Posterior cingulate gyrus (tissue), 11 donors: ENCODE measurements at regions not wholly inside any gene's neighbourhood (a gene's known extent, or its start where the extent isn't known, plus 50 kb on each side); places are given as distances from the start of the nearest gene placed in this dataset.
"Not testable (repeated sequence)": the region's sequence is repeated elsewhere in the genome, so short reads cannot be mapped to it uniquely, and the experiment has no call there.

ENCODE experiments used
- DNase-seq, 10 donors: peaks; one replicate each; pipeline versions ENCODE4 v3.0.0 to v3.0.0-alpha.2; 2020 to 2021; ENCODE audit warnings: mixed read lengths in 3 of 10
- intact Hi-C: fragments of 100-400 bp; cut with DNase I; formaldehyde crosslinking; loops from one replicate; pipeline ENCODE4 v1.15.1; 2023

DNA sequence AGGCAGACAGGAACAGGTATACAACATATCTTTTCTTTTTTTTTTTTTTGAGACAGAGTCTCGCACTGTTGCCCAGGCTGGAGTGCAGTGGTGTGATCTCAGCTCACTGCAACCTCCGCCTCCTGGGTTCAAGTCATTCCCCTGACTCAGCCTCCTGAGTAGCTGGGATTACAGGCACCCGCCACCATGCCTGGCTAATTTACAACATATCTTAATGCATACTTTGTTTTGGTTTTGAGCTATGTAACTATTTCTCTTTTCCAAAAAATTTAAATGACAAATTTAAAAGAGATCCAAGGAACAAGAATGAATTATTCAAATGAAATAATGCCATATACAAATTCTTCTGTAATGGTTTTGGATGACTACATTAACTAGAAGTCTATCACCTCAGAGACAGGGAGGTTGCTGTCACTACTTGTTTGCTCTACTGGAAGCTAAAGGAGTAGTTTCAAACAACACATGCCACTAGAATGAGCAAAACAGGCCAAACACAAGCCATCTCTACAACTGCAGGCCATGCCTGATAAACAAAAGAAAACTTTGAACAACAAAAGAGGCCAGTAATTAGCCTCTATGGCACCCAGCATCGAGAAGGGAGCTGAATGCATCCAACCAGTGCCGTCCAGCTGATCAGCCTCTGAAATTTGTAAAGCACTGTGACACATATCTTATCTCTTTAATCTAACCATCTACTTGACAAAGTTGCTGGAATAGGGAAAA, 133.6 kb upstream of the VOPP1 start:
- DNase-seq, intact Hi-C loops: not testable (repeated sequence)

DNA sequence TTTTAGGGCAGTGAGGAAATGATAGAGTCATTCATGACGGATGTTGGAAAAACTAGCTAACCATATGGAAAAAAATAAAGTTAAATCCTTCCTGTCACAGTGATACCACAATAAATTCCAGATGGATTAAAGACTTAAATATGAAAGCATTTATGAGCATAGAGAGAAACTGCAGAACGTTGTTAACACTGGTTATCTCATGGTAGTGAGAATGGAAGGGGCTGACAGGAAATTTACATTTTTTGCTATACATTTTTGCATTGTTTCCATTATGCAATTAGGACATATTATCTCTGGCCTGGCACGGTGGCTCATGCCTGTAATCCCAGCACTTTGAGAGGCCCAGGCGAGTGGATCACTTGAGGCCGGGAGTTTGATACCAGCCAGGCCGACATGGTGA, 130.5 kb upstream of the VOPP1 start:
- not testable (repeated sequence) for DNase-seq

DNA sequence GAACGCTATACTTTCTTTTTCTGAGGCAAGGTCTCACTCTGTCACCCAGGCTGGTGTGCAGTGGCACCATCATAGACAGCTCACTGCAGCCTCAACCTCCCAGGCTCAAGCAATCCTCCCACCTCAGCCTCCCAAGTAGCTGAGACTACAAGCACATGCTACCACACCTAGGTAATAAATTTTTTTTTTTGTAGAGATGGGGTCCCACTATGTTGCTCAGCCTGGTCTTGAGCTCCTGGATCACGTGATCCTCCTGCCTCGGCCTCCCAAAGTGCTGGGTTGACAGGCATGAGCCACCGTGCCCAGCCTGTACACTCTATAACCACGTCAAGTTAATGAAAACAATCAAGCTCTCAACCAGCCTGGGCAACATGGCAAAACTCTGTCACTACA, 127.1 kb upstream of the VOPP1 start:
- DNase-seq, intact Hi-C loops: not testable (repeated sequence)

More for the DNA sequence above, 130.5 kb upstream of the VOPP1 start:
- intact Hi-C loops: not testable (repeated sequence)

- intact Hi-C loops, DNase-seq: not testable (repeated sequence)
These were observed 126.5 kb upstream of the VOPP1 start for GRCh38 chr7:55698607-55699449.

DNA sequence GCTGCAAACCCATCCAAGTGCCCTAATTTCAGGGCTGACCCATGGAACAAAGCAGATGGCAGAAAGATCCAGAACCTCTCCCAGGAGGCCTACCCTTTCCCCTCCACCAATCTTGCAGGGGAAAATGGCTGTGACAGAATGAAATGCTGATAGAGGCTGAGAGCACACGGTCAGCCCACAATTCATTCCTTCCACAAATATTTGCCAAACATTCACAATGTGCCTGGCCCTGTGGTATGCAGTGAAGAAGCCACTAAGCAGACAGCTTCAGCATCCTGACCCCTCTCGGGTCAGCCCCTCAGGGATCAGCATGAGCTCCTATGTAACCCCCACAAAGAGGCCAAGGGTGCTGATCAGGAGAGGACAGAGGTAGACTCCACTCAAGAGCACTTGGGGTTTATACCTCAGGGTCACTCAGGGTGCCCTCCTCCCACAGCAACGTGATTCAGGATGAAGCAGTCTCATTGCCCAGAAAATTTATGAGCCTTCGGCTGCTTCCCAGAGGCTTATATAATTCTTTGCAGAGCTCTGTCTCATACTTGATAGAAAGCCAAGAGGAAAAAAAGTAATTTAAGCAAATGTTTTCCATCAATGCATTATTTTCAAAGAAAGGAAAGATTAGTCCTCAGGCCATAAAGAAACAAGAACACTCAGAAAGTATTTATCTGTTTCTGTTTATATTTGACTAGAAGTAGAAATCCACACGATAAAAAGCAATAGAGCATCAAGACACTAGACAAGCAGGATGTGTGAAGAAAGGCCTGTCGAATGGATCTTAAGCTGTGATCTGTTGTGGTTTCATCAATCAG, 123.8 kb upstream of the VOPP1 start:
- intact Hi-C loops, DNase-seq: not testable (repeated sequence)

DNA sequence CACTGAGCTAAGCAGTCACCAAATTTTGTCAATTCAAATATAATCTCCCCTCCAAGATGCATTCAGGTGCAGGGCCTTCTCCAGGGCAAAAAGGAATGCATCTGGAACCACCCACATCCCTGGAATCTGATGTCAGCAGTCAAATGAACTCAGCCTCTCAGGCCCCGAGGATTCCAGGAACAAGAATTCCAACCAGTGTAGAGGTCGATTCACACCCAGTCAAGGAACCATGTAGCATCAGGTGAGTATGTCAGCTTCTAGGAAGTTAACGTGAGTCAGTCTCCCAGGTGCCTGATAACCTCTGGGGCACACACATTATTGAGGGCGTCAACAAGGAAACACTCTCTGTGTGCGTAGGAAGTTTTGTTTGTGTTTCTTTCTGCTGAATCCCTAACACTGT, 122.2 kb upstream of the VOPP1 start:
- DNase-seq, intact Hi-C loops: not testable (repeated sequence)

- intact Hi-C loops: not testable (repeated sequence)
These were observed 116.7 kb upstream of the VOPP1 start for GRCh38 chr7:55688684-55689681.

DNA sequence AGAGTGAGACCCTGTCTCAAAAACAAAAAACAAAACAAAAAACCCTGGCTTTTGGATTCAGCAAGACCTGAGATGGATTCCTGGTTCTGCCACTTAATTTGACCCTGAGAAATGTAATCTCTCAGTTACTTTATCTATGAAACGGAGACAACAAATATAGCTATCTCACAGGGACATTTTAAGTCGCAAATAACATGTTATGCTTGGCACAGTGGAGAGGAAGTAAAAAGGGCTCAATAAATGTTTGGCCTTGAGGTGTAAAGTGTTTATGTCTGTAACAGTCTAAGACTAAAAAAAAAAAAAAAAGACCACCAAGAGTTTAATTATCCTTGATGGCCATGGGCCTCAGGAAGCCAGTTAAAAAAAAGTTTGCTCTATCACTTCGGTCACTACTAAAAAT, 116.0 kb upstream of the VOPP1 start:
- DNase-seq, intact Hi-C loops: not testable (repeated sequence)

More at GRCh38 chr7:55688684-55689681, 116.7 kb upstream of the VOPP1 start:
- DNase-seq: not testable (repeated sequence)

- DNase-seq, intact Hi-C loops: not testable (repeated sequence)
These were observed 115.0 kb upstream of the VOPP1 start for GRCh38 chr7:55687252-55687651.

DNA sequence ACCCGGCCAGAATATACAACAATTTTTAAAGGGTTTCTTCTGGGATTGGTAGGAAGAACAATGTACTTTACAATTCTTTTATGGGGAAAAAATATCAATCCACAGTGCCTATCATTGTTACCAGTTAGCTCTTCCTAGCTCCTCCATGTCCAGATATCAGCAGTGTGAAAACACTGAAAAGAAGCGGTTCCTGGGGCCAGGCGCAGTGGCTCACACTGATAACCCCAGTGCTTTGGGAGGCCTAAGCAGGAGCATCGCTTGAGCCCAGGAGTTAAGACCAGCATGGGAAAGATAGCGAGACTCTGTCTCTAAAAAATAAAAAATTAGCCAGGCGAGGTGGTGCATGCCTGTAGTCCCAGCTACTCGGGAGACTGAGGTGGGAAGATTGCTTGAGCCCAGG, 114.5 kb upstream of the VOPP1 start:
- DNase-seq, intact Hi-C loops: not testable (repeated sequence)

- intact Hi-C loops, DNase-seq: not testable (repeated sequence)
These were observed 111.2 kb upstream of the VOPP1 start for GRCh38 chr7:55683501-55683900.

DNA sequence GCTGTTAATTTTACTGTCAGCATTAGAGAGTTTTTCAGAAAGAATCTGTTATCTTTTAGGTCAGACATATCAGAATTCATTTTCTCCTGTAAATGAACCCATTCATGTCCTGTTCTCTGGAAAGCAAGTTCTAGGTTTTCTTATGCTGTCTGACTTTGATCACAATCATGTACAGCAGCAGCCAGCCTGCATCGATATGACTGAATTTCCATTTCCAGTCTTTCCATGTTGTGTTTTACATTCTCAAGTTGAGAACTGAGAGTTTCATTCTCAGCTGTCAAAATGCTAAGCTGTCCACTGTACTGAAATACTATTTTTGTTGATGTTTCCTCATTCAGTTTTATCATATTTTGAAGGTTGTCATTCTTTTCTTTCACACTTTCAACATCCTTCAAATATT, 103.3 kb upstream of the VOPP1 start:
- intact Hi-C loops, DNase-seq: not testable (repeated sequence)

DNA sequence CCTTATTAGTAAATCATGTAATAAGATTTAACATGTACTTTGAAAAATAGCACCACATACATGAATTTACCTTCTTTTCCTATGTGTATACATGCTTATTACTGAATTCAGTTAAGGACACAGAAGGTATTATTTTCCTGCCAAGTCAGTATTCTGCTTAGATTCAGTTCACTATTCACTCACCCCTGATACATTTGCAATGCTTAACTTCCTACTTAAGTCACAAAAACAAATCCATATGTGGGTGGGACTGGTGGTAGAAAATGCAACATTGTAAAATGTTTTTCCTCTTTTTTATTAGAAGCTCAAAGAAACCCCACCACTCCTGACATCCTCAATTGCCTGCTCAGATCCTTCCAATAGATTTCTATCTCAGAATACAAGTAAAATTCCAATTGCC, 101.2 kb upstream of the VOPP1 start:
- intact Hi-C loops, DNase-seq: not testable (repeated sequence)

DNA sequence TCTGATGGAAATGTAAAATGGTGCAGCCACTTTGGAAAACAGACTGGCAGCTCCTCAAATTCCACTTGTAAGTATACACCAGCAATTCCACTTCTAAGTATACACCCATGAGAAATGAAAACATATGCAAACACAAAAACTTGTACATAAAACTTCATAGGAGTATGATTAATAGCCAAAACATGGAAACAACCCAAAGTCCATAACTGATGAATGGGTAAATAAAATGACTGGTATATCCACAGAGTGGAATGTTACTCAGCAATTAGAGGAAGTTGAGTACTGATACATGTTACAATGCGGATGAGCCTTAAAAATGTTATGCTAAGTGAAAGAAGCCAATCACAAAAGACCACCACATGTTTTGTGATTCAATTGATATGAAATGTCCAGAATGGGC, 99.8 kb upstream of the VOPP1 start:
- not testable (repeated sequence) for DNase-seq

DNA sequence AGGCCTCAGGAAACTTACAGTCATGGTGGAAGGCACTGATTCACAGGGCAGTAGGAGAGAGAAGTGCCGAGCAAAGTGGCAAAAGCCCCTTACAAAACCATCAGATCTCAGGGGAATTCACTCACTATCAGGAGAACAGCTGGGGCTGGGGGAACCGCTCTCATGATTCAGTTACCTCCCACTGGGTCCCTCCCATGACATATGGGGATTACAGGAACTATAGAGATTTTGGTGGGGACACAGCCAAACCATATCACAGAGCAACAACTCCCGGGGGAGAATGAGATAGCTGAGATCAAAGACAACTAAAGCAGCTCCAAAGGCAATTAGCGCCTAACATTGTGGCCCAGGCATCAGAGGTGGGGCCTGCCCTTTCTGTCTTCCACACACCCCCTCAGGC, 85.4 kb upstream of the VOPP1 start:
- intact Hi-C loops: no loop called here

More for the DNA sequence above, 99.8 kb upstream of the VOPP1 start:
- intact Hi-C loops: not testable (repeated sequence)

DNA sequence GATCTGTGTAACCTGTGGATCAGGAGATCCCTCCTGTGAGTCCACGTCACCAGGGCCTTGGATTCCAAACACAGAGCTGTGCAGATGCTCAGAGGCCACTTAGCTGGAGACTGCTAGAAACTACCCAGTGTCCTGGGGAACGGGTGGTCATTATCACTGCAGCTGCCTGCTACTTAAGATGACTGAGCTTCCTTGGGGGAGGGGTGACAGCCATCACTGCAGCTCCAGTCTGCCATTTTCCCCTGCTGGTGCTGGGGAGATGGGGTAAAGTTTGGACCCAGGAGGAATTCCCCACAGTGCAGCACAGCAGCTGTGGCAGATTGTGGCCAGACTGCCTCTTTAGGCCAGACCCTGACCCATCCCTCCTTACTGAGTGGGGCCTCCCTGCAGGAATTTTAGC, 78.8 kb upstream of the VOPP1 start:
- no peak for DNase-seq
- intact Hi-C loops: no loop called here

More for the DNA sequence above, 85.4 kb upstream of the VOPP1 start:
- no peak for DNase-seq

- intact Hi-C loops: no loop called here
- no peak for DNase-seq
These were observed 76.9 kb upstream of the VOPP1 start for GRCh38 chr7:55649238-55649637.

DNA sequence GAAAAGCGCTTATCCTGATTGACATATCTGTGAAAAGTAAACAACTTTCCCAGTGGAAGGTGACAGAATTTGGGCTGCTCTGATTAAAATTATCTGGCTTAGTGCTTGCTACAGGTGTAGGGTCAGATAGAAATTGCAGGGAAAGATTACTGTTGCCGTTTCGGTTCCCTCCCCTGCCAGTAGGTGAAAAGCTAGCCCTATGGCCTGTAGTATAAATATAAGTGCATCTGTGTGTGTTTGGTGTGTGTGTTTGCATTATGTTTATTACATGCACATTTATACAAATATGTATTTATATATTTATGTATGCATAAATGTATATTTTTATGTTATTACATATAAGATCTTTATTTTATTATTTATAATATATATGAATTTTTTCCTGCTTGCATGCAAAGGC, 72.3 kb upstream of the VOPP1 start:
- DNase-seq: no peak
- intact Hi-C loops: loop anchor here (5.0 kb wide), 2 partner anchors 243 to 323 kb away; partner anchors contain the start of gene ZNF713

GRCh38 chr7:55642266-55642665, 70.0 kb upstream of the VOPP1 start:
- intact Hi-C loops: loop anchor here (5.0 kb wide), 2 partner anchors 245 to 325 kb away; partner anchors contain the start of gene ZNF713

More at GRCh38 chr7:55642266-55642665, 70.0 kb upstream of the VOPP1 start:
- DNase-seq: no peak
